Vagina (tissue), 2 donors: ENCODE measurements at regions not wholly inside any gene's neighbourhood (a gene's known extent, or its start where the extent isn't known, plus 50 kb on each side); places are given as distances from the start of the nearest gene placed in this dataset.

Experiments used
- POLR2A ChIP-seq, 2 donors: fragments of 450-650 bp; IDR thresholded peaks; one replicate each; pipeline ENCODE4 v1.6.1; 2017; ENCODE audit warnings: antibody characterized with exemption in 2 of 2, mild to moderate bottlenecking in 2 of 2, moderate library complexity in 2 of 2
- TF ChIP-seq, protein P1 (sequence below), 3 experiments: fragments of 450-650 bp in 2 of 3; fragments of 200-600 bp in 1 of 3; sonication (generic) in 1 of 3; IDR thresholded peaks; one replicate each; pipeline ENCODE4 v1.5.1; 2017 to 2019; ENCODE audit warnings: antibody characterized with exemption in 3 of 3, mild to moderate bottlenecking in 2 of 3, moderate library complexity in 2 of 3

GRCh38 chr3:152037297-152037696, 163.9 kb downstream of the SUCNR1 start:
- TF ChIP-seq, protein P1, sequence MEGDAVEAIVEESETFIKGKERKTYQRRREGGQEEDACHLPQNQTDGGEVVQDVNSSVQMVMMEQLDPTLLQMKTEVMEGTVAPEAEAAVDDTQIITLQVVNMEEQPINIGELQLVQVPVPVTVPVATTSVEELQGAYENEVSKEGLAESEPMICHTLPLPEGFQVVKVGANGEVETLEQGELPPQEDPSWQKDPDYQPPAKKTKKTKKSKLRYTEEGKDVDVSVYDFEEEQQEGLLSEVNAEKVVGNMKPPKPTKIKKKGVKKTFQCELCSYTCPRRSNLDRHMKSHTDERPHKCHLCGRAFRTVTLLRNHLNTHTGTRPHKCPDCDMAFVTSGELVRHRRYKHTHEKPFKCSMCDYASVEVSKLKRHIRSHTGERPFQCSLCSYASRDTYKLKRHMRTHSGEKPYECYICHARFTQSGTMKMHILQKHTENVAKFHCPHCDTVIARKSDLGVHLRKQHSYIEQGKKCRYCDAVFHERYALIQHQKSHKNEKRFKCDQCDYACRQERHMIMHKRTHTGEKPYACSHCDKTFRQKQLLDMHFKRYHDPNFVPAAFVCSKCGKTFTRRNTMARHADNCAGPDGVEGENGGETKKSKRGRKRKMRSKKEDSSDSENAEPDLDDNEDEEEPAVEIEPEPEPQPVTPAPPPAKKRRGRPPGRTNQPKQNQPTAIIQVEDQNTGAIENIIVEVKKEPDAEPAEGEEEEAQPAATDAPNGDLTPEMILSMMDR (IDR thresholded peaks at IDR 0.05), result no peak
- TF ChIP-seq POLR2A (IDR thresholded peaks at IDR 0.05), result no peak
